OCI-LY3 (cell line): ENCODE measurements at regions not wholly inside any gene's neighbourhood (a gene's known extent, or its start where the extent isn't known, plus 50 kb on each side); places are given as distances from the start of the nearest gene placed in this dataset.

ENCODE experiments used
- EZH2phosphoT487 ChIP-seq: fragments of 200-600 bp; shearing (Covaris generic); IDR thresholded peaks from 2 replicates; pipeline ENCODE4 v1.6.1; 2018; ENCODE audit warnings: antibody characterized with exemption, mixed run types, low read depth
- TF ChIP-seq, protein P1 (sequence below): fragments of 200-600, 300-600 bp; sonication (generic); IDR thresholded peaks from 2 replicates; pipeline ENCODE4 v1.5.1; 2014; ENCODE audit warnings: antibody characterized with exemption, low read length, low read depth

DNA sequence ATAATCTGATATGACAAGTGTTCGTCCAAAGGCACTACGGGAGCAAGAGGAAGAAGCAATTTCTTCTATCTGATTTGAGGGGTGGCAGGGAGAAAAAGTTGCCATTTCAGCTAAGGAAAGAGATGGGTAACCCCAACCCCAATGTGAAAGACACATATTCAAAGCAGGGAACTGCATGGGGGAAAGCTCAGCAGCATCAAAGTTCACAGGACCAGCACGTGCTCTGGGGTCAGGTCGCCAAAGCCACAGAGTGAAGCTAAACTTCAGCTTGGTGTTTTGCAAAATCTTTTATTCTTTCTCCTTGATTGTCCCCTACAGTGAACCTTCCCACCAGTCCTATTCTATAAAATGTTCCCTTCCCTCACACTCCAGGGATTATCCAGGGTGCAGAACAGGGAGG lies 112.8 kb upstream of the PPP2R2D start:
- TF ChIP-seq EZH2phosphoT487: no peak
- TF ChIP-seq, protein P1, sequence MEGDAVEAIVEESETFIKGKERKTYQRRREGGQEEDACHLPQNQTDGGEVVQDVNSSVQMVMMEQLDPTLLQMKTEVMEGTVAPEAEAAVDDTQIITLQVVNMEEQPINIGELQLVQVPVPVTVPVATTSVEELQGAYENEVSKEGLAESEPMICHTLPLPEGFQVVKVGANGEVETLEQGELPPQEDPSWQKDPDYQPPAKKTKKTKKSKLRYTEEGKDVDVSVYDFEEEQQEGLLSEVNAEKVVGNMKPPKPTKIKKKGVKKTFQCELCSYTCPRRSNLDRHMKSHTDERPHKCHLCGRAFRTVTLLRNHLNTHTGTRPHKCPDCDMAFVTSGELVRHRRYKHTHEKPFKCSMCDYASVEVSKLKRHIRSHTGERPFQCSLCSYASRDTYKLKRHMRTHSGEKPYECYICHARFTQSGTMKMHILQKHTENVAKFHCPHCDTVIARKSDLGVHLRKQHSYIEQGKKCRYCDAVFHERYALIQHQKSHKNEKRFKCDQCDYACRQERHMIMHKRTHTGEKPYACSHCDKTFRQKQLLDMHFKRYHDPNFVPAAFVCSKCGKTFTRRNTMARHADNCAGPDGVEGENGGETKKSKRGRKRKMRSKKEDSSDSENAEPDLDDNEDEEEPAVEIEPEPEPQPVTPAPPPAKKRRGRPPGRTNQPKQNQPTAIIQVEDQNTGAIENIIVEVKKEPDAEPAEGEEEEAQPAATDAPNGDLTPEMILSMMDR: no peak
